Heart left ventricle (tissue), 16 donors: ENCODE measurements at regions not wholly inside any gene's neighbourhood (a gene's known extent, or its start where the extent isn't known, plus 50 kb on each side); places are given as distances from the start of the nearest gene placed in this dataset.

Experiments
- ATAC-seq, 4 donors: fragments of 200-7000 bp; cut with Tn5 transposase; one replicate each; pipeline ENCODE4 v1.9.1; 2020 to 2022; ENCODE audit warnings: moderate library complexity in 4 of 4, mild to moderate bottlenecking in 3 of 4, moderate number of reproducible peaks in 1 of 4
- DNase-seq, 5 donors: peaks; one replicate each; pipeline ENCODE4 v3.0.0-alpha.2; 2020
- H3K27ac ChIP-seq, 12 donors: fragments of 200-600 bp; sonication (generic) in 4 of 12; one replicate each; pipeline versions ENCODE4 v1.5.0 to v1.8.0; 2016 to 2022; ENCODE audit warnings: mild to moderate bottlenecking in 2 of 12
- H3K27me3 ChIP-seq, 9 donors: fragments of 200-600 bp; sonication (generic) in 2 of 9; one replicate each; pipeline versions ENCODE4 v1.5.1 to v1.8.0; 2016 to 2022; ENCODE audit warnings: mild to moderate bottlenecking in 3 of 9
- H3K36me3 ChIP-seq, 9 donors: fragments of 200-600 bp; sonication (generic) in 2 of 9; one replicate each; pipeline versions ENCODE4 v1.5.0 to v1.8.0; 2018 to 2022; ENCODE audit warnings: mild to moderate bottlenecking in 2 of 9
- H3K4me1 ChIP-seq, 12 donors: fragments of 200-600 bp; sonication (generic) in 4 of 12; one replicate each; pipeline versions ENCODE4 v1.5.0 to v1.8.0; 2016 to 2022; ENCODE audit warnings: mild to moderate bottlenecking in 3 of 12
- H3K4me3 ChIP-seq, 12 donors: fragments of 200-600 bp; sonication (generic) in 4 of 12; one replicate each; pipeline versions ENCODE4 v1.5.0 to v1.8.0; 2017 to 2022; ENCODE audit warnings: mild to moderate bottlenecking in 9 of 12, moderate library complexity in 4 of 12
- H3K9me3 ChIP-seq, 12 donors: fragments of 200-600 bp; sonication (generic) in 4 of 12; one replicate each; pipeline versions ENCODE4 v1.5.0 to v1.8.0; 2016 to 2022; ENCODE audit warnings: mild to moderate bottlenecking in 1 of 12
- CTCF ChIP-seq, 12 donors: fragments of 200-600 bp; sonication (generic) in 4 of 12; IDR thresholded peaks; one replicate each; pipeline versions ENCODE4 v1.5.0 to v1.8.0; 2018 to 2022; ENCODE audit warnings: antibody characterized with exemption in 12 of 12, mild to moderate bottlenecking in 5 of 12
- POLR2A ChIP-seq, 2 donors: fragments of 450-650 bp; IDR thresholded peaks; one replicate each; pipeline ENCODE4 v1.6.1; 2017; ENCODE audit warnings: antibody characterized with exemption in 2 of 2, mild to moderate bottlenecking in 2 of 2, moderate library complexity in 2 of 2
- WGBS, 4 donors: extraction: QIAGEN DNeasy Blood & Tissue Kit in 2 of 4; methylation state at CpG; one replicate each; pipeline versions ENCODE4 v1.1.5 to v1.1.7; 2013 to 2018; 5-methylcytosine and 5-hydroxymethylcytosine counted together
- intact Hi-C, 10 donors: fragments of 100-400 bp; cut with DNase I; formaldehyde crosslinking; loops; one replicate each; pipeline versions ENCODE4 v1.11.1 to v1.14.2; 2022
- donor health status: ischemic (EF 13 %, LVEDD 7.1; RV severe dilation, severe dysfunction).
- donor health status: healthy with polysubstance abuse.
- donor health status: DM: no; HTN: yes; CAD: no.
- donor health status: DM: no; HTN: no; CAD: no.
- donor health status: ischemic (EF 25% LVEDD 6.9; RV normal size, moderate dysfunction).
- donor health status: ischemic (EF 25% LVEDD 5.7; RV mildly dilated, moderate dysfunction).
- donor health status: healthy.
- donor health status: DM: yes; HTN: yes; CAD: no.
- donor health status: ischemic (EF 35%, LVEDD 5.7; RV mildly dilated, moderate dysfunction).
- donor health status: nonischemic (EF 11% LVEDD 7.7; RV severe dilation, severe dysfunction).
- donor health status: DM: yes; HTN: yes; CAD: no.
- donor health status: PGD.
- donor health status: ischemic (EF 29% LVEDD 5.4; RV normal size, mild dysfunction).
- donor health status: nonischemic (EF 23%, LVEDD 6.1; RV moderate dilation, normal function).

GRCh38 chr11:110966131-110966530 is 253.9 kb upstream of the ARHGAP20 start:
- H3K4me1 ChIP-seq, result peaks cover 0 to 4% (median 0%) of the 10 kb centered on the region in 12 donors
- peak in 2 of 4 donors; percentile 52 to 79 for ATAC-seq
- DNase-seq, result peak in 2 of 5 donors; percentile 56 to 64

GRCh38 chr11:110962921-110963320 is 250.7 kb upstream of the ARHGAP20 start:
- TF ChIP-seq POLR2A (IDR thresholded peaks at IDR 0.05) (no peak), CTCF (IDR thresholded peaks at IDR 0.05) (no peak)
- intact Hi-C loops, result loop anchor here in 1 of 10 donors (10.0 kb wide), 1 partner anchor 58 kb away; no protein-coding TSS in a partner anchor

More at GRCh38 chr11:110966131-110966530, 253.9 kb upstream of the ARHGAP20 start:
- intact Hi-C loops, result loop anchor here in 1 of 10 donors (10.0 kb wide), 1 partner anchor 61 kb away; no protein-coding TSS in a partner anchor
- Histone ChIP-seq H3K27ac (no peak overlapping the region), H3K27me3 (peaks cover 0 to 6% (median 0%) of the 10 kb centered on the region in 9 donors), H3K4me3 (no peak overlapping the region), H3K9me3 (no peaks in the 10 kb centered on the region), H3K36me3 (no peaks in the 10 kb centered on the region)
- TF ChIP-seq POLR2A (IDR thresholded peaks at IDR 0.05) (no peak), CTCF (IDR thresholded peaks at IDR 0.05) (no peak)
- WGBS, 4 donors, result 70 to 80% (median 77%) methylated on average over 1 of the region's 1 CpG

GRCh38 chr11:110960167-110960566 is 247.9 kb upstream of the ARHGAP20 start:
- H3K4me1 ChIP-seq, result no peaks in the 10 kb centered on the region
- WGBS, 4 donors, result 85 to 88% (median 86%) methylated on average over 3 of the region's 3 CpGs
- ATAC-seq, result no peak
- no peak for TF ChIP-seq CTCF (IDR thresholded peaks at IDR 0.05)
- TF ChIP-seq POLR2A (IDR thresholded peaks at IDR 0.05), result no peak
- no peak overlapping the region for H3K4me3 ChIP-seq
- DNase-seq, result no peak
- no peaks in the 10 kb centered on the region for H3K36me3 ChIP-seq
- intact Hi-C loops, result loop anchor here in 1 of 10 donors (10.0 kb wide), 1 partner anchor 55 kb away; no protein-coding TSS in a partner anchor
- H3K27me3 ChIP-seq, result peaks cover 0 to 6% (median 0%) of the 10 kb centered on the region in 9 donors
- H3K27ac ChIP-seq, result no peak overlapping the region
- no peaks in the 10 kb centered on the region for H3K9me3 ChIP-seq

More at GRCh38 chr11:110962921-110963320, 250.7 kb upstream of the ARHGAP20 start:
- Histone ChIP-seq H3K27me3 (peaks cover 0 to 6% (median 0%) of the 10 kb centered on the region in 9 donors), H3K4me1 (no peaks in the 10 kb centered on the region), H3K4me3 (no peak overlapping the region), H3K36me3 (no peaks in the 10 kb centered on the region), H3K27ac (no peak overlapping the region), H3K9me3 (no peaks in the 10 kb centered on the region)
- 69 to 75% (median 72%) methylated on average over 4 of the region's 4 CpGs for WGBS, 4 donors
- no peak for DNase-seq
- ATAC-seq, result no peak

GRCh38 chr11:110958216-110958615 is 246.0 kb upstream of the ARHGAP20 start:
- no peaks in the 10 kb centered on the region for H3K4me1 ChIP-seq
- peaks cover 0 to 6% (median 0%) of the 10 kb centered on the region in 9 donors for H3K27me3 ChIP-seq
- ATAC-seq (no peak), DNase-seq (no peak)
- H3K4me3 ChIP-seq, result no peak overlapping the region
- no peaks in the 10 kb centered on the region for H3K36me3 ChIP-seq
- no peak overlapping the region for H3K27ac ChIP-seq
- 88 to 94% (median 92%) methylated on average over 4 of the region's 4 CpGs for WGBS, 4 donors
- intact Hi-C loops, result no loop called here
- no peaks in the 10 kb centered on the region for H3K9me3 ChIP-seq
- no peak for TF ChIP-seq CTCF (IDR thresholded peaks at IDR 0.05)
- TF ChIP-seq POLR2A (IDR thresholded peaks at IDR 0.05), result no peak
